Testis (tissue), 2 donors: ENCODE measurements at regions not wholly inside any gene's neighbourhood (a gene's known extent, or its start where the extent isn't known, plus 50 kb on each side); places are given as distances from the start of the nearest gene placed in this dataset.

Source experiments
- CTCF ChIP-seq, 3 experiments: fragments of 450-650 bp in 2 of 3; fragments of 200-600 bp in 1 of 3; sonication (generic) in 1 of 3; IDR thresholded peaks; one replicate each; pipeline ENCODE4 v1.5.1; 2016 to 2019; ENCODE audit warnings: antibody characterized with exemption in 3 of 3, mild to moderate bottlenecking in 2 of 3, moderate library complexity in 1 of 3
- POLR2A ChIP-seq: fragments of 450-650 bp; IDR thresholded peaks from one replicate; pipeline ENCODE4 v1.6.1; 2017; ENCODE audit warnings: antibody characterized with exemption, mild to moderate bottlenecking, moderate library complexity

- TF ChIP-seq CTCF (IDR thresholded peaks at IDR 0.05) (no peak), POLR2A (no peak)
Observed at GRCh38 chr13:81602241-81602640, 1261.3 kb upstream of the SPRY2 start.
